Liver (tissue), 8 donors: ENCODE measurements at regions not wholly inside any gene's neighbourhood (a gene's known extent, or its start where the extent isn't known, plus 50 kb on each side); places are given as distances from the start of the nearest gene placed in this dataset.

ENCODE experiments used
- DNase-seq: peaks from one replicate; pipeline ENCODE4 v3.0.0-alpha.2; 2017; ENCODE audit warnings: low spot score
- H3K27ac ChIP-seq, 2 donors: one replicate each; pipeline ENCODE4 v1.7.0; 2013; ENCODE audit warnings: inconsistent platforms in 2 of 2, low read length in 2 of 2, control low read depth in 1 of 2, low read depth in 1 of 2, mild to moderate bottlenecking in 1 of 2
- H3K27me3 ChIP-seq, 4 donors: one replicate each; pipeline versions ENCODE4 v1.6.1 to v1.7.0; 2013; ENCODE audit warnings: low read length in 3 of 4, inconsistent platforms in 1 of 4, mild to moderate bottlenecking in 1 of 4, moderate library complexity in 1 of 4; ENCODE audit not compliant: control insufficient read depth in 4 of 4, insufficient read depth in 4 of 4
- H3K36me3 ChIP-seq, 4 donors: one replicate each; pipeline versions ENCODE4 v1.6.1 to v1.7.0; 2013; ENCODE audit warnings: low read length in 3 of 4, mild to moderate bottlenecking in 3 of 4, low read depth in 1 of 4, moderate library complexity in 1 of 4; ENCODE audit not compliant: control insufficient read depth in 4 of 4, insufficient read depth in 3 of 4
- H3K4me1 ChIP-seq, 4 donors: one replicate each; pipeline versions ENCODE4 v1.6.1 to v1.7.0; 2013; ENCODE audit warnings: low read length in 3 of 4, mild to moderate bottlenecking in 3 of 4, moderate library complexity in 1 of 4; ENCODE audit not compliant: control insufficient read depth in 4 of 4, insufficient read depth in 4 of 4
- H3K4me3 ChIP-seq, 3 donors: one replicate each; pipeline versions ENCODE4 v1.6.1 to v1.7.0; 2013; ENCODE audit warnings: low read length in 3 of 3, control low read depth in 1 of 3, low read depth in 1 of 3, mild to moderate bottlenecking in 1 of 3
- H3K9ac ChIP-seq, 2 donors: one replicate each; pipeline ENCODE4 v1.7.0; 2013; ENCODE audit warnings: low read length in 2 of 2, mild to moderate bottlenecking in 2 of 2, moderate library complexity in 2 of 2, control low read depth in 1 of 2, low read depth in 1 of 2
- H3K9me3 ChIP-seq, 4 donors: one replicate each; pipeline versions ENCODE4 v1.6.1 to v1.7.0; 2013; ENCODE audit warnings: low read length in 3 of 4; ENCODE audit not compliant: control insufficient read depth in 4 of 4
- CTCF ChIP-seq: fragments of 150-350 bp; IDR thresholded peaks from 2 replicates; pipeline ENCODE4 v1.5.1; 2017; ENCODE audit warnings: improper control_type of control experiment, low read depth, low read length; ENCODE audit not compliant: missing input control
- FOXA1 ChIP-seq: IDR thresholded peaks from 2 replicates; pipeline ENCODE4 v1.6.1; 2016; ENCODE audit warnings: antibody characterized with exemption
- FOXA2 ChIP-seq: IDR thresholded peaks from 2 replicates; pipeline ENCODE4 v1.6.1; 2016; ENCODE audit warnings: antibody characterized with exemption
- GABPA ChIP-seq, 2 donors: IDR thresholded peaks in 1 of 2; conservative IDR thresholded peaks in 1 of 2; 2 replicates each; pipeline ENCODE4 v1.6.1; 2016; ENCODE audit warnings: antibody characterized with exemption in 2 of 2, mild to moderate bottlenecking in 1 of 2, moderate library complexity in 1 of 2
- HNF4A ChIP-seq, 2 donors: conservative IDR thresholded peaks; 2 replicates each; pipeline ENCODE4 v1.6.1; 2016; ENCODE audit warnings: antibody characterized with exemption in 2 of 2, mild to moderate bottlenecking in 2 of 2
- HNF4G ChIP-seq: IDR thresholded peaks from 2 replicates; pipeline ENCODE4 v1.6.1; 2016; ENCODE audit warnings: antibody characterized with exemption
- JUND ChIP-seq, 2 donors: IDR thresholded peaks; 2 replicates each; pipeline ENCODE4 v1.6.1; 2016; ENCODE audit warnings: antibody characterized with exemption in 2 of 2
- RAD21 ChIP-seq, 2 donors: IDR thresholded peaks; 2 replicates each; pipeline ENCODE4 v1.6.1; 2016; ENCODE audit warnings: antibody characterized with exemption in 2 of 2, mild to moderate bottlenecking in 2 of 2
- REST ChIP-seq: IDR thresholded peaks from 2 replicates; pipeline ENCODE4 v1.6.1; 2016; ENCODE audit warnings: antibody characterized with exemption, mild to moderate bottlenecking
- SP1 ChIP-seq: IDR thresholded peaks from 2 replicates; pipeline ENCODE4 v1.6.1; 2018; ENCODE audit warnings: antibody characterized with exemption, mild to moderate bottlenecking
- TAF1 ChIP-seq: conservative IDR thresholded peaks from 2 replicates; pipeline ENCODE4 v1.6.1; 2016; ENCODE audit warnings: antibody characterized with exemption, mild to moderate bottlenecking
- WGBS: extraction: QIAGEN DNeasy Blood & Tissue Kit; methylation state at CpG from one replicate; pipeline ENCODE4 v1.1.7; 2013; 5-methylcytosine and 5-hydroxymethylcytosine counted together
- TF ChIP-seq, protein P1 (sequence below): IDR thresholded peaks from 2 replicates; pipeline ENCODE4 v1.6.1; 2016; ENCODE audit warnings: antibody characterized with exemption
- donor health status: healthy.
- donor health status: healthy.
- donor health status: healthy.
- donor health status: healthy.
- donor health status: healthy.

DNA sequence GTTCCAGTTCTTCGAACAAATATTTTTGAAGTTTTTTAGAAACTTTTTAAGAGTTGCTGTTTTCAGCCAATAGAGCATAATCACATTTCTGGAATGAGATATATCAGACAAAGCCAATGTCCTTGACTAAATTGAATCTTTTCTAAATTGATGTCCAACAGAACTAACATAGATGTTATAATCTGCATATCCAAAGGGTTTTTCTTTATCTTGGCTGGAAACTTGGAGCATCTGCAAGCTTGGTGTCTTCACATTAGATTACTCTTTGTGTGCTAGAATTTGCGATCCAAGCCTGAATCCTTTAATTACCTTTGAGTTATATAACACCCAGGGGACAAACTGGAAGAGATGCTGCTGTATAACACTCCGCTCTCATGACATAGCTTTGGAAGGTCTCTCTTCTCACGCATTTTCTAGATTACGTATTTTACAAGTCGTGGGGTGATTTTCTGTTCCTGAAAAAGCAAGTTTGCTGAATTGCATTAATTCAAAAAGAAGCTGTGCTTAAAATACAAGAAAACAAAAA is 64.4 kb upstream of the FUCA2 start:
- H3K27me3 ChIP-seq, result no peaks in the 10 kb centered on the region
- no peak for DNase-seq
- H3K4me3 ChIP-seq, result no peak overlapping the region
- H3K4me1 ChIP-seq, result no peaks in the 10 kb centered on the region
- H3K9me3 ChIP-seq, result no peaks in the 10 kb centered on the region
- no peaks in the 10 kb centered on the region for H3K36me3 ChIP-seq
- H3K9ac ChIP-seq, result no peak overlapping the region
- TF ChIP-seq GABPA (IDR thresholded peaks at IDR 0.05 in 1 of 2, conservative IDR thresholded peaks at IDR 0.05 in 1 of 2) (no peak), REST (no peak), HNF4G (no peak), CTCF (no peak), TAF1 (no peak), JUND (IDR thresholded peaks at IDR 0.05) (no peak), RAD21 (IDR thresholded peaks at IDR 0.05) (no peak), SP1 (no peak), HNF4A (conservative IDR thresholded peaks at IDR 0.05) (no peak), FOXA2 (no peak)
- TF ChIP-seq, protein P1, sequence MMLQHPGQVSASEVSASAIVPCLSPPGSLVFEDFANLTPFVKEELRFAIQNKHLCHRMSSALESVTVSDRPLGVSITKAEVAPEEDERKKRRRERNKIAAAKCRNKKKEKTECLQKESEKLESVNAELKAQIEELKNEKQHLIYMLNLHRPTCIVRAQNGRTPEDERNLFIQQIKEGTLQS, result no peak
- no peak overlapping the region for H3K27ac ChIP-seq
- 88% methylated on average over 6 of the region's 6 CpGs for WGBS

GRCh38 chr6:143575440-143575839 is 63.9 kb upstream of the FUCA2 start:
- no peaks in the 10 kb centered on the region for H3K27me3 ChIP-seq
- H3K9ac ChIP-seq, result no peak overlapping the region
- no peak for DNase-seq
- H3K9me3 ChIP-seq, result no peaks in the 10 kb centered on the region
- H3K4me3 ChIP-seq, result no peak overlapping the region
- 11% methylated on average over 5 of the region's 5 CpGs for WGBS
- no peak overlapping the region for H3K27ac ChIP-seq
- no peaks in the 10 kb centered on the region for H3K4me1 ChIP-seq
- H3K36me3 ChIP-seq, result no peaks in the 10 kb centered on the region
- TF ChIP-seq RAD21 (IDR thresholded peaks at IDR 0.05), result peak; percentile 99
- no peak for TF ChIP-seq SP1
- no peak for TF ChIP-seq FOXA1
- peak; percentile 94 for TF ChIP-seq CTCF
